NCI-H187 (cell line): ENCODE measurements at regions not wholly inside any gene's neighbourhood (a gene's known extent, or its start where the extent isn't known, plus 50 kb on each side); places are given as distances from the start of the nearest gene placed in this dataset.
A peak's percentile ranks its signal among the peaks of the same experiment; 100 is the strongest.

ENCODE experiments used
- DNase-seq, 2 experiments: peaks; one replicate each; lab custom pipeline; 2025; lab: John Stamatoyannopoulos, UW

DNA sequence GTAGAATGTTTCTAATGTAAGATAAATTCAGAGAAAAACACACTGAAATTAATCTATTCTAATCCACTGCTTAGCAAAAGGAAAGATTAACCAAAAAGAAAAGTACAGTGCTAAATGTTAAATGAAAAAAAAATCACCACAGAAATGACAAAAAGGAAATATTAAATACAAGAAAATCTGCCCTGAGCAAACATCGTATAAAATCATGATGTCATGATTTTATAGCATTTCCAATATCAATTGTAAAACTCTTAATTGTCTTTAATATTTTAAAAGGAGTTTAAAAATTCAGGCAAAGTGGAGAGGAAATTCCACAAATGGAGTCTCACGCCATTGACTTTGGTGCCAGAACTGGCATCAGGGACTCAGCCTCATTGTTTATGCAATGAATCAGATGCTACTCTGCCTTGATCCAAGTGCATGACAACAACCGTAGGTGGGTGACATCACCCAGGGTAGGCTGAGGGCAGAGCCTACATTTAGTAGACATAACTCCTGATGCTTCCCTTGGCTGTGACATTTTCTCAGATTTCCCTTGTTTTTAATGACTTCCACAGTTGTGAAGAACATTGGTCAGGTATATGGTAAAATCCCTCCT lies 696.8 kb downstream of the SEMA5A start:
- no peak for DNase-seq

- DNase-seq, result no peak
These were observed 694.8 kb downstream of the SEMA5A start for GRCh38 chr5:8851101-8851500.

DNA sequence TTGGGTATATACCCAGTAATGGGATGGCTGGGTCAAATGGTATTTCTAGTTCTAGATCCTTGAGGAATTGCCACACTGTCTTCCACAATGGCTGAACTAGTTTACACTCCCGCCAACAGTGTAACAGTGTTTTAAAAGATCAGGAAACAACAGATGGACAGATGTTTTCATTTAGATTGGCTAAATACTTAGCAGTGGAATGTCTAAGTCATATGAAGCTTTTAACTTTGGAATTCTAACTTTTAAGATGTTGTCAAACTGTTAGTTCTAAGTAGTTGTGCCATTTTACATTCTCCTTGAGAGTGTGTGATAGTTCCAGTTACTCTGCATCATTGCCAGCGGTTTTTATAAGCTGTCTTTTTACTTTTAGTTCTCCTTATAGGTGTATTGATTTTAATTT lies 688.8 kb downstream of the SEMA5A start:
- DNase-seq, result no peak

- no peak for DNase-seq
These were observed 684.1 kb downstream of the SEMA5A start for GRCh38 chr5:8861764-8862163.

- no peak for DNase-seq
These were observed 681.8 kb downstream of the SEMA5A start for GRCh38 chr5:8864053-8864452.

DNA sequence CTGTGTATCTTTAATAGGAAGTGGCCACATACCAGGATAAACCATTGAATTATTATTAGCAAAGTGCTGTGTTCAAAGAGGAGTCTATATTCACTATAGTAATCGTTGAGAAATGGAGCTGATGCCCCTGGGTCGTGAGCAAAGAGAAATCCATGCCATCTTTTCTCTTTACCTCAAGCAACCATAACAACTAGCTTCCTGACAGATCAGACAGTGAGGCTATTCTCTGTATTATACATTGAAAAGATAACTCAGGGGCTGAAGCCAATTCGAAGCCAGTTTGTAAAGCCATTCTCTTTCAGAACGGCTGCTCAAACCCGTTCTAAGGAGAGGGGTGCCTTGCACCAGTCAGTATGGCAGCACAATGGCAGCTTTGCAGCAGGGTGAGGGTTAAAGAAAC lies 680.6 kb downstream of the SEMA5A start:
- no peak for DNase-seq

- DNase-seq, result no peak
These were observed 680.0 kb downstream of the SEMA5A start for GRCh38 chr5:8865686-8866374.

DNA sequence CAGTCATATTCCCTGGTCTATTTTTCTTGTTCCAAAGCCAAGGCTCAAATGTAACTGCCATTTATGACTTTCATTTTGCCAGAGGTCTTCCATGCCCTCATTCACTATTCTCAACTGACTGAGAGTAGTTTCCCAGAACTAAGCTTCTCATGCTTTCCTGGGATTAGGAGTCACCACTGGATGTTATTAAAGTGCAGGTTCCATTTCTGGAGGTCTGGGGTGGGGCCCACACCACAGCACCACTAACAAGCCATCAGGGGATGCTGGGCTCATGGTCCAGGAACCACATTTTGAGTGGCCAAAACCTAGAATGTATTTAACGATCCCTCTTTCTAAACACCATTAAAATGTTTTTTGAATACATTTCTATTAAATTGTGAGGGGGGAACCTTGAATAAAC lies 677.6 kb downstream of the SEMA5A start:
- no peak for DNase-seq

DNA sequence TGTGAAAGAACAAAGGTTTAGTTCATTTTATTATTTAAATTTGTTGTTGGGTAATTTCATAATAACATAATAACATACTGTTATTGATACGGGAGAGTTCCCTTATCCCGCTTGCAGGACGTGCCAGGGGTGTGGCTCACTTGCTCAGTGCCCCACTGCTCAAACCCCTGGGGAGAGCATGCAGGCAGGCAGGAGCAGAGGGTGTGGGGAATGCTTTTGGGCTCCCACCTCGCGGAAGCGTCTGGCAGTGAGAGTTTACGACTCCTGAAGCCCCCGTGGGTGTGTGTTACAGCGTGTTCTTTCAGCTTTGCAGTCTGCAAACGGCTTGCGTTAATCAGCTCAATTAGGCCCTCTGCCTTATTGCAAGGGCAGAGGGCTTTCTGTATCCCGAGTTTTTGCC lies 675.9 kb downstream of the SEMA5A start:
- no peak for DNase-seq

DNA sequence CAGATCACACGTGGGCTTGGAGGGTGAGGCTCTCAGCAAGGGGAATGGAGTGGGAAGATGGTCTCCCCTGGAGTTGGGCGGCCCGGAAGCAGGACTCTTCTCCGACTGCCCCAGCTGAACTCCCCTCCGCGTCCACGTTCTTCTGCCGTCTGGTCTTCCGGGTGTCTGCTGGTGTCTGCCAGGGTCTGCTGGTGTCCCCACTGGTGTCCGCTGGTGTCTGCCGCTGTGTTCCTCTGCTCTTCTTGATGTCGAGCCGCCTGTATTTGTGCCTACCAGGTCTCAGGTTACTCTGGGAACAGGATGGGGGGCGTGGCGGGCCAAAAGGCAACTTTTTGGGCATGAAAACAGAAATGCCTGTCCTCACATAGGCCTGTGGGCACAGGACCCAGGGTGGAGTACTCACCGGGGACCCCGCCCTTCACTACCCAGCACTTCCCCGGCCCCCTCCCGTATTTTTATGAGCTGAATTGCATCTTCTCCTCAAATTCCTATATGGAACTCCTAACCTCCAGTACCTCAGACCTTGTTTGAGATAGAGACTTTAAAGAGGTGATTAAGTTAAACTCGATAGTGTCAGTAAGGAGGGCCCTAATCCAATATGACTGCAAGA lies 675.4 kb downstream of the SEMA5A start:
- DNase-seq, result no peak

GRCh38 chr5:8870959-8871355 lies 674.9 kb downstream of the SEMA5A start:
- no peak for DNase-seq

DNA sequence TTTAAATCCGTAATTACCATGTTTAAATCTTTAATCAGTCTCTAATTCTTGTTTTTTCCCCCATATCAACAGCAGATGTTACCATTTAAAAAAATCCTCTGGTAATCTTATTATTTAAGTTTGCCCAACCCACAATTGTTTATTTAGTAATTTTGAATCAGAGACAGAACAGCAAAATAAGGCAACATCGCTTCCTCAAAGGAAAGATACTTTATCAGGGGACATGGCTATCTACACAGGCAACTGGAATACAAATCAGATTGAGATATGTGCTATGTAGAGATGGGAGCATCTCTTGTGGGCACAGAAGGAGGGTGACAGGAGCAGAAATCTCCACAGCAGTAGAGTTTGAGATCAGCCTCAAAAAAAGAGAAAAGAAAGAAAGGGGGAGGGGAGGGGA lies 674.4 kb downstream of the SEMA5A start:
- no peak for DNase-seq

DNA sequence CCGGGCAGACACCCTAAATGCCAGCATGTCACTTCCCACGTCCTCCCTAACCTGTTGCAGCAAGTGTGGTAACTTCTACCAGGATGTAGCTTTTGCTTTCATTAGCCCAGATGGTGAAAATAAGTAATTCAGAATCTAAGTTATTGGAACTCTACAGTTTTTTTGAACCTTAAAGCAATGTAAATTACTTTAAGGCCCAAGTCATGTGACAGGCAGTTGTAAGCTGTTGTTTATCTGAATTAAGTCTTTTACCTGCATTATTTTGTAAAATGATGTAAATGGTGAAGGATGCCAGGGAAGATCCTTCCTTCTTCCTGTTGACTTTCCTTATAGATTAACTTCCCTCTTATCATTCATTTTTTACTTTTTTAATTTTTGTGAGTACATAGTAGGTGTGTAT lies 670.2 kb downstream of the SEMA5A start:
- DNase-seq, result no peak

DNA sequence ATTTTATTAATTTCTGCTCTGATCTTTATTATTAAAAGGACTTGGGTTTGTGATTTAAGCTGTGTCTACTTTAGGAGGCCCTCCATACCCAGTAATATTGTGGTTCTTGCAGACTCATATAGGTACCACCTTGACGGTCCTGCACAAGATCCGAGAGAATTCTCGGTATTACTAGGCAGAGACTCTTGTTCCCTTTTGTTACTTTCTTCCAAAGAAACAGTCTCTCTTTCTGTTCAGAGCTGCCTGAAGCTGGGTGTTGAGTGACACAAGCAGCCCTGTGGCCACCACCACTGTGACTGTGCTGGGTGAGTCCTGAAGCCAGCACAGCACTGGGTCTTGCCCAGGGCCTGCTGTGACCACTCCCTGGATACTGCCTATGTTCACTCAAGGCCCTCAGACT lies 666.6 kb downstream of the SEMA5A start:
- DNase-seq, result no peak

DNA sequence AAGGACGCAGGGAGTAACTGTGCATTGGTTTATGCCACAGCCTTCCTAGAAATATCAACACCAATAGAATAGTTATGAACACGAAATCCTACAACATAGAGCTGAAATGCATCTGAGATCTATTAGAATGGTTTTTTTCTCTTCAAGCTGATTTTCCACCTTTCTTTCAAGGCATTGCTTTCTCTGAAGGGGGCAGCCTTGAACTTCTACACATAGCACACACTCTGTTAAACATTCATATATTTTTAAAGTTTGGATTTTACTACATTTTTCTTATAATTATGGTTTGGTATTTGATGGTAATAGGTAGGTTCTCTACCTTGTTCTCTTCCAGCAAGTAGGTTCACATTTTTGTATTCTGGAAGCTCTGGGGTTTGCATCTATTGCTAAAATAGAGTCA lies 661.8 kb downstream of the SEMA5A start:
- no peak for DNase-seq

- no peak for DNase-seq
These were observed 652.9 kb downstream of the SEMA5A start for GRCh38 chr5:8892926-8893325.

DNA sequence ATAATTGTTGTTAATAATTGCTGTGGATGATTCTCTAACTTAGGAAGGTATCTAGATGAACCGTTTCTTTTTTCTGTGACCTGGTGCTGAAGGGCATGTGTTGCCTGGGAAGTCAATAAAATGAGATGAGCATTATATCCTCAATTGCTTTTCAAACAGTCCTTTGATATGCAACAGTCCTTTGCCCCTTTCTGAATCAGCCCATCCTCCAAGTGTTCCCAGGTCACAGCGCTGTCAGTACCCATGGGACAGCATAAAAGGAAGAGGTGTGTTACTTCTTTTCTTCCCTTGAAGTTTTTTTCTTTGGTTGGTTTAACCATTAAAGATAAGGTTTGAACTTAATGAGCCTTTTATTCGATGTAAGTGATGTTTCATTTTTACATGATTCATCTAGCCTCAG lies 651.8 kb downstream of the SEMA5A start:
- DNase-seq, result no peak

DNA sequence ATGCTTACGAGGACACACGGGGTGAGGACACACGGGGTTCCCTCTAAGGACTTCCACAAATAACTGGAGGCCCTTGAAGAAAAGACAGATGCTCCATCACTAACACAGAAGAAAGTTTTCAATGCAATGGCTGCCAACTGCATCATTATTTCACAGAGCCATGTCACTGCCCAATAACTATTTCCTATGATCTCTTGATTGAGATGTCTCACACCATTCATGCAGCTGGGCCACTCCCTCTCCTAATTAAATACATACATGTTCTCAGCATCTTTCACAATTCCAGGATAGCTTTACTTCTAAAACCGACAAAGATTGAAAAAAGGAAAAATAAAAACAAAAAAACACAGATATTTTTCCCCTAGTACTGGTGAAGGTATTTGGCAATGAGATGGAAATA lies 650.8 kb downstream of the SEMA5A start:
- DNase-seq, result no peak

DNA sequence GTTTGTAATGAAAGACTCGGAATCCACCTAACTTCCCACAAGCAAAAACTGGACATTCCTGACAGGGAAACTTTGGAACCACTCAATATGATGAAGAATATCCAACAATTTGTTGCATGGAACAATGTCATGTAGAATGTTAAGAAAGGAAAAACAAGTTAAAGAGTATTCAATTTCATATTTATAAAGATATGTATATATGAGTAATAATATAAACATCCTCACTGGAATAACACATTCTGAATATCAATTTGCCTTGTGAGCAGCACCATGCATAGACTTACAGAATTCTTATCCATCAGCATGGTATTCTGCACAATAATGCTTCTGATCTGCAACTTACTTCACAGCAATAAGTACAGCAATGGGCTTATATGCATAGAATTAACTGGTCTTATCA lies 650.3 kb downstream of the SEMA5A start:
- DNase-seq, result no peak

- no peak for DNase-seq
These were observed 648.6 kb downstream of the SEMA5A start for GRCh38 chr5:8897316-8897715.

- peak; percentile 36 to 65 for DNase-seq
These were observed 640.9 kb downstream of the SEMA5A start for GRCh38 chr5:8905021-8905420.

GRCh38 chr5:8906303-8906967 lies 639.4 kb downstream of the SEMA5A start:
- DNase-seq, result no peak

GRCh38 chr5:8907168-8907868 lies 638.6 kb downstream of the SEMA5A start:
- no peak for DNase-seq
